GM19438 (cell line): ENCODE measurements at regions not wholly inside any gene's neighbourhood (a gene's known extent, or its start where the extent isn't known, plus 50 kb on each side); places are given as distances from the start of the nearest gene placed in this dataset.
"Not testable (repeated sequence)": the region's sequence is repeated elsewhere in the genome, so short reads cannot be mapped to it uniquely, and the experiment has no call there.

Experiments
- ATAC-seq: cut with Tn5 transposase; IDR thresholded peaks from one replicate; pipeline ENCODE4 v1.9.1; 2021; ENCODE audit warnings: low read depth; ENCODE audit not compliant: unreplicated experiment

GRCh38 chr6:156258981-156259380, 518.2 kb upstream of the ARID1B start:
- no peak for ATAC-seq

- no peak for ATAC-seq
These were observed 521.0 kb upstream of the ARID1B start for GRCh38 chr6:156256161-156256560.

DNA sequence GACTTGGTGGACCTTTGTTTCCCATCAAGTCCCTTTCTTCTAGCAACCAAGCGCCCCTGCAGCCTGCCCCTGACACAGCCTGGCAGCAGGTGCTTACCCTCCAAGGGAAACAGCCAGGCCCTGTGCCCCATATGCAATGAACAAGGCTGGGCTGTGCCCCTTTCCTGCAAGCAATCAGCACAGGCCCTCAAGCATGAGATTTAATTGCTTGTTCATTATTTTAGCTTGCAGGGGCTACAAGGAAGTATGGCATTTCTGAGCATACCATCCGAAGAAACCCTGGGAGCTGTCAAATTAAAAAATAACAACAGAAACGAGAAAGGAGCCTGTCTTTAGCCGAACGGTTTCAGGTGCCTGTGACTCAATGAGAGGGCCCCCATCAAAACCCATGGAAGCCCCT, 522.9 kb upstream of the ARID1B start:
- no peak for ATAC-seq

GRCh38 chr6:156250593-156250992, 526.6 kb upstream of the ARID1B start:
- no peak for ATAC-seq

- ATAC-seq, result no peak
These were observed 535.0 kb upstream of the ARID1B start for GRCh38 chr6:156242206-156242605.

- no peak for ATAC-seq
These were observed 546.0 kb upstream of the ARID1B start for GRCh38 chr6:156231026-156231765.

- ATAC-seq, result no peak
These were observed 557.2 kb upstream of the ARID1B start for GRCh38 chr6:156219973-156220372.

GRCh38 chr6:156205678-156206077, 571.5 kb upstream of the ARID1B start:
- ATAC-seq, result no peak

- ATAC-seq, result no peak
These were observed 578.0 kb upstream of the ARID1B start for GRCh38 chr6:156199182-156199581.

GRCh38 chr6:156197513-156197912, 579.7 kb upstream of the ARID1B start:
- ATAC-seq, result no peak

DNA sequence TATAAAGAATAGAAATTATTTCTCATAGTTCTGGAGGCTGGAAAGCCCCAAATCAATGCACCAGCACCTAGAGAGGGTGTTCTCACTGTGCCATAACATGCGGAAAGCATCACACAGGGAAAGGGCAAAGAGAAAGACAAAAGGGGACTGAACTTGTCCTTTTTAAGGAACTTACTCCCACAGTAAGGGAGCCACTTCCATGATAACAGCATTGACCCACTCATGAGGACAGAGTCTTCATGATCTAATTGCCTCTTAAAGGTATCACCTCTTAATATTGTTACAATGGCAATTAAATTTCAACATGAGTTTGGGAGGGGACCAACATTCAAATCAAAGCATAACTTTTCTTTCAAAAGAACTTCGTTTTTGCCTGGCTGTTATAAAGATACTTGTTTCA, 582.2 kb upstream of the ARID1B start:
- ATAC-seq, result no peak

DNA sequence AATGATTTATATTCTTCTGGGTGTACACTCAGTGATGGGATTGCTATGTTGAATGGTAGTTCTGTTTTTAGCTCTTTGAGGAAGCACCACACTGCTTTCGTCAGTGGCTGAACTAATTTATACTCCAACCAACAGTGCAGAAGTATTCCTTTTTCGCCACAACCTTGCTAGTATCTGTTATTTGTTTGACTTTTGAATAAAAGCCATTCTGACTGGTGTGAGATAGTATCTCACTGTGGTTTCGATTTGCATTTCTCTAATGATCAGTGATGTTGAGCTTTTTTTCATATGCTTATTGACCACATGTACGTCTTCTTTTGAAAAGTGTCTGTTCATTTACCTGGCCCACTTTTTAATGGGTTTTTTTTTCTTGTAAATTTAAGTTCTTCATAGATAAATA, 583.8 kb upstream of the ARID1B start:
- no peak for ATAC-seq

DNA sequence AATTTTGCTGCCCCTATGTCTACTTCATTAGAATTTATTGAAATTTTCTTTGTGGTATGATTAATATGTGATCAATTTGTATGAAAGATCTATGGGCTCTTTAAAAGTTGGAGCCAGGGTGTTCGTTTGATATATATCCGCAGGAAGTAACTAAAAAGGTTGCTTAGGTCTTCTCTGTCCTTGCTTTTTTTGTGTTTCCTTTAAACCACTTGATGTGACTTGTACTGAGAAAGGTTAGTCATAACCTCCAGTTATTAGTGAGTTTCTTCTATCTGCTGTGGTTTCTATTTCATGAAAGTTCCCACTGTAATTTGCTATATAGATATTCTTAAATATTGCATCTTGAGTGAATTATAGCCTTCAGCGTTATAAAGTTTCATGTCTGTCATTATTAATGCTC, 585.3 kb upstream of the ARID1B start:
- no peak for ATAC-seq

DNA sequence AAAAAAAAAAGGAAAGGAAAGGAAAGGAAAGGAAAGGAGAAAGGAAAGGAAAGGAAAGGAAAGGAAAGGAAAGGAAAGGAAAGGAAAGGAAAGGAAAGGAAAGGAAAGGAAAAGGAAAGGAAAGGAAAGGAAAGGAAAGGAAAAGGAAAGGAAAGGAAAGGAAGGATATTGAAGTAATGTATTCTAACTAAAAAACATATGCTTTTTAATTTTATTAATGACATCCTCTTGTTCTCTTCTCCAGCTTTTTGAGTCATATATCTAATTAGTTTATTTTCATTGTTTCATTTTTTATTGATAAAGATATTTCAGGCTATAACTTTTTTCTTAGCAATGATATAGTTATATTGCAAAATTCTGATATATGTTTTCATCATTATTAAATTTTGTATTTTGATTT, 585.8 kb upstream of the ARID1B start:
- not testable (repeated sequence) for ATAC-seq

GRCh38 chr6:156190270-156190669, 586.9 kb upstream of the ARID1B start:
- no peak for ATAC-seq

GRCh38 chr6:156189714-156190113, 587.5 kb upstream of the ARID1B start:
- ATAC-seq, result no peak

DNA sequence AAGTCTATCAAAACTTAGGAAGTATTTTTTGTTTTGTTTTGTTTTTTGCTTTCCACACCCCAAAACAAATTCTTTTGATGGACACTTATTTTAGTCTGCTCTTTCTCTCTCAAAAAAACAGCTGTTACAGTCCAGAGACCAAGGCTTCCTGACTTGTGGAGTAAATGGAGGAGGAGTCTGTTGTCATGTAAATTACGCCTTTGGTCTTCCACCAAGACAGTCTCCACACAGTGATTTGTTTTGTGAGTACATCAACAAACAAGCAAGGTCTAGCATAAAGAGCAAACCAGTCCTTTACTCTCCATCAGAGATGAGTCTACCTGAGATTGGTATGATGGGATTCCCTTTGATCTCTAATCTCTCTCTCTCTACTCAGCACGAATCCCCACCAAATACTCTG, 588.0 kb upstream of the ARID1B start:
- no peak for ATAC-seq

- no peak for ATAC-seq
These were observed 592.1 kb upstream of the ARID1B start for GRCh38 chr6:156185113-156185512.

DNA sequence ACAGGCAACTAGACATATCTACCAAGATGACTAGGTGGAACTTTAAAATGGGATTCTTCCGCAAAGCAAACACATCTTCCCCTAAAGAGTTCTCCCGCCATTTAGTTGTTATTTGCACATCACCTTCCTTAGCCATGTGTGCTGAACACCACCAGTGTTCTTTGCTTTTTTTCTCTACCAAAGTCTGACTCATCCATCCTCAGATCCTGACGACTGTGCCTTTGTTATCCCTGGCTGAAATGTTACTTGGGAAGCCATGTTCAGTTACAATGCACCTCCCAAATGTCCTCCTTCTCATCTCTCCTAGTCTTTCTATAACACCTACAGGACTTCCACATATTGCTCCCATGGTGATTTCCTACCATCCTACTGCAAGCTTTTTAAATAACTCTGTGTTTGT, 593.5 kb upstream of the ARID1B start:
- no peak for ATAC-seq

DNA sequence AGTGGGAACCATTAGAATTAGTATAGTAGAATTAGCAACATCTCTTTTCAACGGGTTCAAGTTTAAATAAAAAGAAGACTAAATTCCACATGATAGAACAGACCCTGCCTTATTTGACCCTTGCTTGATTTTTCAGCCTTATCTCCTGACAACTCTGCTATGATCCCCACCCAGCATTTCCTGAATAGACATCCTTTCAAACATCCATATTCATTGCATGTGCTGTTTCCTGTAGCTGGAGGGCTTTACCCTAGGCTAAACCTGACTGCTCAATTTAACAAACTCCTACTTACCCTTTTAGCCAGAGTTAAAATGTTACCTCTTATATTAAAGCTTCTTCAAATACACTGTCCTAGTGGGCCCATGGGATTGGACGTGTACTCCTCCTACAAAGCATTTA, 594.8 kb upstream of the ARID1B start:
- no peak for ATAC-seq

DNA sequence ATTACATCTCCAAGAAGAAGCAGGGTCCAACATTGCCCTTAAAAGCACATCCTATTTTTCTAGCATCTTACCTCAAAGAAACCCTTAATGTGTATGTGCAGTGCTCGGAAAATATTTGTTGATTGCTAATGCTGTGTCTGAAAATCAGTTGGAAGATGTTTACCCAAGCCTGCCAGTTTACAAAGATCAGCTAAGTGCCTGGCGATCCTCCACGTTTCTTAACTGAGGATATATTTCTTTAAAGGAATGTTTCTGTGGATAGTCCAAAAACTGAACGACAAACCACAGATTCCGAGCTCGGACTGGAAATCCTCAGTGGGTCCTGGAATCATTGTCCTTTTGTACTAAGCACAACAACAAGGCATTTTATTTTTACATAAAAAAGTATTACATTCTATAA, 595.7 kb upstream of the ARID1B start:
- ATAC-seq, result no peak

- ATAC-seq, result no peak
These were observed 601.2 kb upstream of the ARID1B start for GRCh38 chr6:156175971-156176421.

- ATAC-seq, result no peak
These were observed 601.7 kb upstream of the ARID1B start for GRCh38 chr6:156175433-156175832.
